Stomach (tissue), 4 donors: ENCODE measurements at regions not wholly inside any gene's neighbourhood (a gene's known extent, or its start where the extent isn't known, plus 50 kb on each side); places are given as distances from the start of the nearest gene placed in this dataset.

Experiments used
- POLR2AphosphoS5 ChIP-seq, 3 donors: sonication (generic); formaldehyde crosslinking; IDR thresholded peaks; one replicate each; pipeline ENCODE4 v1.6.1; 2016; ENCODE audit warnings: antibody characterized with exemption in 3 of 3
- TF ChIP-seq, protein P1 (sequence below), 7 experiments: fragments of 450-650 bp in 4 of 7; fragments of 200-600 bp in 3 of 7; sonication (generic) in 3 of 7; IDR thresholded peaks; one replicate each; pipeline ENCODE4 v1.5.1; 2016 to 2019; ENCODE audit warnings: antibody characterized with exemption in 7 of 7, control low read depth in 2 of 7, mild to moderate bottlenecking in 1 of 7

- TF ChIP-seq POLR2AphosphoS5 (IDR thresholded peaks at IDR 0.05): no peak
- TF ChIP-seq, protein P1, sequence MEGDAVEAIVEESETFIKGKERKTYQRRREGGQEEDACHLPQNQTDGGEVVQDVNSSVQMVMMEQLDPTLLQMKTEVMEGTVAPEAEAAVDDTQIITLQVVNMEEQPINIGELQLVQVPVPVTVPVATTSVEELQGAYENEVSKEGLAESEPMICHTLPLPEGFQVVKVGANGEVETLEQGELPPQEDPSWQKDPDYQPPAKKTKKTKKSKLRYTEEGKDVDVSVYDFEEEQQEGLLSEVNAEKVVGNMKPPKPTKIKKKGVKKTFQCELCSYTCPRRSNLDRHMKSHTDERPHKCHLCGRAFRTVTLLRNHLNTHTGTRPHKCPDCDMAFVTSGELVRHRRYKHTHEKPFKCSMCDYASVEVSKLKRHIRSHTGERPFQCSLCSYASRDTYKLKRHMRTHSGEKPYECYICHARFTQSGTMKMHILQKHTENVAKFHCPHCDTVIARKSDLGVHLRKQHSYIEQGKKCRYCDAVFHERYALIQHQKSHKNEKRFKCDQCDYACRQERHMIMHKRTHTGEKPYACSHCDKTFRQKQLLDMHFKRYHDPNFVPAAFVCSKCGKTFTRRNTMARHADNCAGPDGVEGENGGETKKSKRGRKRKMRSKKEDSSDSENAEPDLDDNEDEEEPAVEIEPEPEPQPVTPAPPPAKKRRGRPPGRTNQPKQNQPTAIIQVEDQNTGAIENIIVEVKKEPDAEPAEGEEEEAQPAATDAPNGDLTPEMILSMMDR (IDR thresholded peaks at IDR 0.05): no peak
Observed at GRCh38 chr5:143898381-143898780, 86.4 kb downstream of the HMHB1 start.
